Panc1 (cell line): ENCODE measurements at regions not wholly inside any gene's neighbourhood (a gene's known extent, or its start where the extent isn't known, plus 50 kb on each side); places are given as distances from the start of the nearest gene placed in this dataset.

Source experiments
- CTCF ChIP-seq: fragments of 450-650 bp; IDR thresholded peaks from 2 replicates; pipeline ENCODE4 v1.5.1; 2017; ENCODE audit warnings: mild to moderate bottlenecking
- POLR2AphosphoS5 ChIP-seq: IDR thresholded peaks from 2 replicates; pipeline ENCODE4 v1.6.1; 2012; ENCODE audit warnings: mild to moderate bottlenecking, low read depth, low read length, moderate library complexity
- SIN3A ChIP-seq: IDR thresholded peaks from 2 replicates; pipeline ENCODE4 v1.6.1; 2012; ENCODE audit warnings: low read depth, mild to moderate bottlenecking, low read length, moderate library complexity, borderline replicate concordance; ENCODE audit not compliant: insufficient read depth
- TCF7L2 ChIP-seq: IDR thresholded peaks from 2 replicates; pipeline ENCODE4 v1.6.1; 2011; ENCODE audit warnings: mild to moderate bottlenecking, low read depth, low read length, inconsistent platforms

DNA sequence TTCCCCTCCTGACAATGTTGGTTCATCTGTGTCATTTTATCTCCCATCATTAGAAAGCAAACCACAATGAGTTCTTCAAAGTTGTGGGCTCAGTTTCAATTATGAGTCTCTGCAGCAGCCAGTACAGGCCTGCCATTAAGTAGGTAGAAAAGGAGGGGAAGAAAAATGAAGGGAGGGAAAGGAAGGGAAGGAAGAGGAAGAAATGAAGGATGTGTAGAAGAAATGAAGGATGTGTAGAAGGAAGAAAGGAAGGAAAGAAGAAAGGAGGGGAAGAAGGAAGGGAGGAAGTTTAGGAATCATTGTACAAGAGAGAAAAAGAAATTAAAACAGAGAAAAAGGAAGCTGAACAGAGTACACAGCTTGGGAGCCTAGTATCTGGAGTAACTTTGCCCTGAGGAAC, 498.3 kb upstream of the DAB1 start:
- no peak for TF ChIP-seq CTCF
- TF ChIP-seq SIN3A = no peak
- TF ChIP-seq POLR2AphosphoS5 = no peak
- TF ChIP-seq TCF7L2 = no peak
